Neural progenitor cell (in vitro differentiated cells): ENCODE measurements at regions not wholly inside any gene's neighbourhood (a gene's known extent, or its start where the extent isn't known, plus 50 kb on each side); places are given as distances from the start of the nearest gene placed in this dataset.

ENCODE experiments used
- EZH2 ChIP-seq: fragments of 200-600 bp; sonication (generic); IDR thresholded peaks from 2 replicates; pipeline ENCODE4 v1.6.1; 2017; ENCODE audit warnings: antibody characterized with exemption, mild to moderate bottlenecking, moderate library complexity
- TF ChIP-seq, protein P1 (sequence below): fragments of 200-600 bp; sonication (generic); IDR thresholded peaks from 2 replicates; pipeline ENCODE4 v1.5.1; 2017; ENCODE audit warnings: antibody characterized with exemption, mild to moderate bottlenecking

DNA sequence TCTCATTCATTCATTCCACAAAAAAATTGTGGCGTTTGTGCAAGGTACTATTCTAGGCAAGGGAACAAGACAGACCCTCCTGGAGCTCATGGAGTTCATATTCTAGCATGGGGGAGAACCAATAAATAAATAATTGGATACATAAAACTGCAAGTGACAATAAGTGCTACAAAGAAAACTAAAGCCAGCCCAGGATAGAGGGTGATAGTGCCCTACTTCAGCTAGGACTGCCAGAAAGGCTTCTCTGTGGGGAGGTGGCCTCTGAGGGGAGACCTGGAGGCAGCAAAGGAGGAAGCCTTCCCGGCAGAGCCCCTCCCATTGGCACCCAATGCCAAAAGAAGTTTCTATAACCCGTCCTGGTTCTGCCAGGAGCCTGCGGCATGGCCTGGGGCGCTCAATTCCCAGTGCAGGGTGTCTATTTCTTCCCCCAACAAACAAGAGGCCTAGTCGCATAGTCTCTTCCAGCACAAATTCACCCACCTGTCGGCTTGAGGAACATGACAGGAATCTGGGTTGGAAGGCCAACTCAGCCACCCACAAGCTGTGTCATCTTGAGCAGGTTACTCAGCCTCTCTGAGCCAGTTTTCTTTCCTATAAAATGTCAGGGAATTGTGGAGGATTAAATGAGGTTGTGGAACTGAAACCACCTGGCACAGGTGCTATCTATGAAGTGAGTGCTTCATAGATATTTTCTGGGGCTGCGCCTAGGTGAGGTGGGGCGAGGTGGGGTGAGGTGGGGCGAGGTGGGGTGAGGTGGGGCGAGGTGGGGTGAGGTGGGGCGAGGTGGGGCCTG, 94.3 kb downstream of the ZFP36L2 start:
- no peak for TF ChIP-seq EZH2
- TF ChIP-seq, protein P1, sequence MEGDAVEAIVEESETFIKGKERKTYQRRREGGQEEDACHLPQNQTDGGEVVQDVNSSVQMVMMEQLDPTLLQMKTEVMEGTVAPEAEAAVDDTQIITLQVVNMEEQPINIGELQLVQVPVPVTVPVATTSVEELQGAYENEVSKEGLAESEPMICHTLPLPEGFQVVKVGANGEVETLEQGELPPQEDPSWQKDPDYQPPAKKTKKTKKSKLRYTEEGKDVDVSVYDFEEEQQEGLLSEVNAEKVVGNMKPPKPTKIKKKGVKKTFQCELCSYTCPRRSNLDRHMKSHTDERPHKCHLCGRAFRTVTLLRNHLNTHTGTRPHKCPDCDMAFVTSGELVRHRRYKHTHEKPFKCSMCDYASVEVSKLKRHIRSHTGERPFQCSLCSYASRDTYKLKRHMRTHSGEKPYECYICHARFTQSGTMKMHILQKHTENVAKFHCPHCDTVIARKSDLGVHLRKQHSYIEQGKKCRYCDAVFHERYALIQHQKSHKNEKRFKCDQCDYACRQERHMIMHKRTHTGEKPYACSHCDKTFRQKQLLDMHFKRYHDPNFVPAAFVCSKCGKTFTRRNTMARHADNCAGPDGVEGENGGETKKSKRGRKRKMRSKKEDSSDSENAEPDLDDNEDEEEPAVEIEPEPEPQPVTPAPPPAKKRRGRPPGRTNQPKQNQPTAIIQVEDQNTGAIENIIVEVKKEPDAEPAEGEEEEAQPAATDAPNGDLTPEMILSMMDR, result no peak
